Glomerular endothelial cell (primary cell): ENCODE measurements at regions not wholly inside any gene's neighbourhood (a gene's known extent, or its start where the extent isn't known, plus 50 kb on each side); places are given as distances from the start of the nearest gene placed in this dataset.

Source experiments
- DNase-seq: peaks from one replicate; pipeline ENCODE4 v3.0.0-alpha.2; 2011; ENCODE audit warnings: low read depth, low spot score; ENCODE audit errors: extremely low read depth

DNA sequence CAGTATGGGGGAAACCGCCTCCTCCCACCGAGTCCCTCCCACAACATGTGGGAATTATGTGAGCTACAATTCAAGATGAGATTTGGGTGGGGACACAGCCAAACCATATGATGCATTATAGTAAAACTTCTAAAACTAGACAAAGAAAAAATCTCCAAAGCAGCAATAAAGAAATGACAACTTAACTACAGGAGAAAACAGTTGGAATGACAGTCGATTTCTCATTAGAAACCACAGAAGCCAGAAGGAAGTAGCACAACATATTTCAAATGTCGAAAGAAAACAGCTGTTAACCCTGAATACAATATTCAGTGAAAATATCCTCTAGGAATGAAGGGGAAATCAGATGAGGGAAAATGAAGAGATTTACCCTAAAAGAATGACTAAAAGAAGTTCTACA is 53.5 kb upstream of the TCF4 start:
- DNase-seq, result no peak
